ENCODE measurements at regions not wholly inside any gene's neighbourhood (a gene's known extent, or its start where the extent isn't known, plus 50 kb on each side); places are given as distances from the start of the nearest gene placed in this dataset.

- Histone ChIP-seq H3K4me1 (ENCODE audit: control insufficient read depth, insufficient read depth, low read length) (no peaks in the 10 kb centered on the region), H3K4me2 (ENCODE audit: control insufficient read depth, insufficient read depth) (no peak overlapping the region), H3K4me3 (no peak overlapping the region), H4K20me1 (ENCODE audit: control insufficient read depth, insufficient read depth) (no peaks in the 10 kb centered on the region), H3K9ac (ENCODE audit: control insufficient read depth, insufficient read depth, low read length) (no peak overlapping the region), H3K36me3 (ENCODE audit: control insufficient read depth in 2 of 2, insufficient read depth in 2 of 2, low read length in 1 of 2) (no peaks in the 10 kb centered on the region), H2AFZ (ENCODE audit: control insufficient read depth, low read depth, low read length) (no peak overlapping the region), H3K9me3 (replicated peaks; ENCODE audit: control insufficient read depth, insufficient read depth, low read length) (no peaks in the 10 kb centered on the region), H3K27me3 (replicated peaks in 1 of 2; ENCODE audit: control insufficient read depth in 2 of 2, insufficient read depth in 2 of 2, low read length in 1 of 2) (no peaks in the 10 kb centered on the region; a peak in 1 of 4 replicates), H3K79me2 (ENCODE audit: control insufficient read depth, insufficient read depth, low read length) (no peaks in the 10 kb centered on the region), H3K27ac (ENCODE audit: control insufficient read depth, insufficient read depth) (no peak overlapping the region)
- RAD21 ChIA-PET (ENCODE audit: unreplicated experiment) = no interaction called here
- intact Hi-C loops (cut with micrococcal nuclease; ENCODE audit: unreplicated experiment) (no loop called here), in situ Hi-C loops (cut with MboI) (no loop called here)
- no TSS peak for BruUV-seq (replicated peaks)
- ATAC-seq (no peak), DNase-seq (ENCODE audit: low read depth, low spot score) (no peak), FAIRE-seq (no peak)
- 15% methylated on average over 9 of the region's 9 CpGs for WGBS (ENCODE audit: insufficient coverage, insufficient replicate concordance, low lambda C conversion rate, missing lambda C conversion rate)
- POLR2A ChIA-PET = no interaction called here
- SMC1A ChIA-PET (ENCODE audit: uncharacterized antibody, unreplicated experiment) = interaction anchor here (0.8 to 1.6 kb wide), 3 partner anchors 17 to 338 kb away, joined by 3 read pairs; no protein-coding TSS in a partner anchor
- no peak for TF ChIP-seq RELA (IDR thresholded peaks at IDR 0.05; ENCODE audit: borderline replicate concordance, partially characterized antibody)
- TF ChIP-seq NR2C1 (IDR thresholded peaks at IDR 0.05) = no peak
- TF ChIP-seq RUNX3 (IDR thresholded peaks at IDR 0.05; ENCODE audit: low read length) = no peak
- no peak for TF ChIP-seq PAX8 (IDR thresholded peaks at IDR 0.05)
- TF ChIP-seq BCL11A (IDR thresholded peaks at IDR 0.05; ENCODE audit: low read depth, low read length) = no peak
- no peak for TF ChIP-seq IKZF2 (IDR thresholded peaks at IDR 0.05)
- TF ChIP-seq PML (IDR thresholded peaks at IDR 0.05; ENCODE audit: low read length) = no peak
- TF ChIP-seq SIN3A (IDR thresholded peaks at IDR 0.05; ENCODE audit: low read depth, low read length) = no peak
- no peak for TF ChIP-seq YBX1 (IDR thresholded peaks at IDR 0.05)
- no peak for TF ChIP-seq GABPA (IDR thresholded peaks at IDR 0.05; ENCODE audit: low read depth)
- TF ChIP-seq ATF7 (IDR thresholded peaks at IDR 0.05; ENCODE audit: low read depth) = no peak
- no peak for TF ChIP-seq HDGF (IDR thresholded peaks at IDR 0.05)
- TF ChIP-seq CTCF (IDR thresholded peaks at IDR 0.05 in 2 of 3, conservative IDR thresholded peaks at IDR 0.05 in 1 of 3; ENCODE audit: control insufficient read depth in 2 of 3, extremely low read depth in 1 of 3, insufficient read depth in 1 of 3, low read depth in 3 of 3, low read length in 3 of 3) = no peak
- no peak for TF ChIP-seq MTA2 (IDR thresholded peaks at IDR 0.05; ENCODE audit: low read depth)
- TF ChIP-seq, protein P1, sequence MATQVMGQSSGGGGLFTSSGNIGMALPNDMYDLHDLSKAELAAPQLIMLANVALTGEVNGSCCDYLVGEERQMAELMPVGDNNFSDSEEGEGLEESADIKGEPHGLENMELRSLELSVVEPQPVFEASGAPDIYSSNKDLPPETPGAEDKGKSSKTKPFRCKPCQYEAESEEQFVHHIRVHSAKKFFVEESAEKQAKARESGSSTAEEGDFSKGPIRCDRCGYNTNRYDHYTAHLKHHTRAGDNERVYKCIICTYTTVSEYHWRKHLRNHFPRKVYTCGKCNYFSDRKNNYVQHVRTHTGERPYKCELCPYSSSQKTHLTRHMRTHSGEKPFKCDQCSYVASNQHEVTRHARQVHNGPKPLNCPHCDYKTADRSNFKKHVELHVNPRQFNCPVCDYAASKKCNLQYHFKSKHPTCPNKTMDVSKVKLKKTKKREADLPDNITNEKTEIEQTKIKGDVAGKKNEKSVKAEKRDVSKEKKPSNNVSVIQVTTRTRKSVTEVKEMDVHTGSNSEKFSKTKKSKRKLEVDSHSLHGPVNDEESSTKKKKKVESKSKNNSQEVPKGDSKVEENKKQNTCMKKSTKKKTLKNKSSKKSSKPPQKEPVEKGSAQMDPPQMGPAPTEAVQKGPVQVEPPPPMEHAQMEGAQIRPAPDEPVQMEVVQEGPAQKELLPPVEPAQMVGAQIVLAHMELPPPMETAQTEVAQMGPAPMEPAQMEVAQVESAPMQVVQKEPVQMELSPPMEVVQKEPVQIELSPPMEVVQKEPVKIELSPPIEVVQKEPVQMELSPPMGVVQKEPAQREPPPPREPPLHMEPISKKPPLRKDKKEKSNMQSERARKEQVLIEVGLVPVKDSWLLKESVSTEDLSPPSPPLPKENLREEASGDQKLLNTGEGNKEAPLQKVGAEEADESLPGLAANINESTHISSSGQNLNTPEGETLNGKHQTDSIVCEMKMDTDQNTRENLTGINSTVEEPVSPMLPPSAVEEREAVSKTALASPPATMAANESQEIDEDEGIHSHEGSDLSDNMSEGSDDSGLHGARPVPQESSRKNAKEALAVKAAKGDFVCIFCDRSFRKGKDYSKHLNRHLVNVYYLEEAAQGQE (IDR thresholded peaks at IDR 0.05; ENCODE audit: low read depth, low read length) = no peak
- no peak for TF ChIP-seq ELK1 (IDR thresholded peaks at IDR 0.05; ENCODE audit: low read depth, low read length)
- TF ChIP-seq POU2F2 (IDR thresholded peaks at IDR 0.05; ENCODE audit: borderline replicate concordance, low read depth, low read length) = no peak
- TF ChIP-seq IKZF1 (conservative IDR thresholded peaks at IDR 0.05) = no peak
- TF ChIP-seq POLR2AphosphoS2 (IDR thresholded peaks at IDR 0.05; ENCODE audit: low read depth, low read length) = no peak
- CTCF ChIA-PET = interaction anchor here (0.9 to 2.7 kb wide), 3 partner anchors 9 to 337 kb away, joined by 3 to 9 read pairs (median 5); no protein-coding TSS in a partner anchor
These were observed 491.0 kb upstream of the C9orf72 start for GRCh38 chr9:28064241-28064815.
